Heart left ventricle (tissue), 16 donors: ENCODE measurements at regions not wholly inside any gene's neighbourhood (a gene's known extent, or its start where the extent isn't known, plus 50 kb on each side); places are given as distances from the start of the nearest gene placed in this dataset.

Experiments
- ATAC-seq, 4 donors: fragments of 200-7000 bp; cut with Tn5 transposase; one replicate each; pipeline ENCODE4 v1.9.1; 2020 to 2022; ENCODE audit warnings: moderate library complexity in 4 of 4, mild to moderate bottlenecking in 3 of 4, moderate number of reproducible peaks in 1 of 4
- DNase-seq, 5 donors: peaks; one replicate each; pipeline ENCODE4 v3.0.0-alpha.2; 2020
- H3K27ac ChIP-seq, 12 donors: fragments of 200-600 bp; sonication (generic) in 4 of 12; one replicate each; pipeline versions ENCODE4 v1.5.0 to v1.8.0; 2016 to 2022; ENCODE audit warnings: mild to moderate bottlenecking in 2 of 12
- H3K27me3 ChIP-seq, 9 donors: fragments of 200-600 bp; sonication (generic) in 2 of 9; one replicate each; pipeline versions ENCODE4 v1.5.1 to v1.8.0; 2016 to 2022; ENCODE audit warnings: mild to moderate bottlenecking in 3 of 9
- H3K36me3 ChIP-seq, 9 donors: fragments of 200-600 bp; sonication (generic) in 2 of 9; one replicate each; pipeline versions ENCODE4 v1.5.0 to v1.8.0; 2018 to 2022; ENCODE audit warnings: mild to moderate bottlenecking in 2 of 9
- H3K4me1 ChIP-seq, 12 donors: fragments of 200-600 bp; sonication (generic) in 4 of 12; one replicate each; pipeline versions ENCODE4 v1.5.0 to v1.8.0; 2016 to 2022; ENCODE audit warnings: mild to moderate bottlenecking in 3 of 12
- H3K4me3 ChIP-seq, 12 donors: fragments of 200-600 bp; sonication (generic) in 4 of 12; one replicate each; pipeline versions ENCODE4 v1.5.0 to v1.8.0; 2017 to 2022; ENCODE audit warnings: mild to moderate bottlenecking in 9 of 12, moderate library complexity in 4 of 12
- H3K9me3 ChIP-seq, 12 donors: fragments of 200-600 bp; sonication (generic) in 4 of 12; one replicate each; pipeline versions ENCODE4 v1.5.0 to v1.8.0; 2016 to 2022; ENCODE audit warnings: mild to moderate bottlenecking in 1 of 12
- POLR2A ChIP-seq, 2 donors: fragments of 450-650 bp; IDR thresholded peaks; one replicate each; pipeline ENCODE4 v1.6.1; 2017; ENCODE audit warnings: antibody characterized with exemption in 2 of 2, mild to moderate bottlenecking in 2 of 2, moderate library complexity in 2 of 2
- WGBS, 4 donors: extraction: QIAGEN DNeasy Blood & Tissue Kit in 2 of 4; methylation state at CpG; one replicate each; pipeline versions ENCODE4 v1.1.5 to v1.1.7; 2013 to 2018; 5-methylcytosine and 5-hydroxymethylcytosine counted together
- intact Hi-C, 10 donors: fragments of 100-400 bp; cut with DNase I; formaldehyde crosslinking; loops; one replicate each; pipeline versions ENCODE4 v1.11.1 to v1.14.2; 2022
- TF ChIP-seq, protein P1 (sequence below), 12 donors: fragments of 200-600 bp; sonication (generic) in 4 of 12; IDR thresholded peaks; one replicate each; pipeline versions ENCODE4 v1.5.0 to v1.8.0; 2018 to 2022; ENCODE audit warnings: antibody characterized with exemption in 12 of 12, mild to moderate bottlenecking in 5 of 12
- donor health status: ischemic (EF 13 %, LVEDD 7.1; RV severe dilation, severe dysfunction).
- donor health status: healthy with polysubstance abuse.
- donor health status: DM: no; HTN: yes; CAD: no.
- donor health status: DM: no; HTN: no; CAD: no.
- donor health status: ischemic (EF 25% LVEDD 6.9; RV normal size, moderate dysfunction).
- donor health status: ischemic (EF 25% LVEDD 5.7; RV mildly dilated, moderate dysfunction).
- donor health status: healthy.
- donor health status: DM: yes; HTN: yes; CAD: no.
- donor health status: ischemic (EF 35%, LVEDD 5.7; RV mildly dilated, moderate dysfunction).
- donor health status: nonischemic (EF 11% LVEDD 7.7; RV severe dilation, severe dysfunction).
- donor health status: DM: yes; HTN: yes; CAD: no.
- donor health status: PGD.
- donor health status: ischemic (EF 29% LVEDD 5.4; RV normal size, mild dysfunction).
- donor health status: nonischemic (EF 23%, LVEDD 6.1; RV moderate dilation, normal function).

- H3K9me3 ChIP-seq = no peaks in the 10 kb centered on the region
- intact Hi-C loops = no loop called here
- no peak for TF ChIP-seq POLR2A (IDR thresholded peaks at IDR 0.05)
- TF ChIP-seq, protein P1, sequence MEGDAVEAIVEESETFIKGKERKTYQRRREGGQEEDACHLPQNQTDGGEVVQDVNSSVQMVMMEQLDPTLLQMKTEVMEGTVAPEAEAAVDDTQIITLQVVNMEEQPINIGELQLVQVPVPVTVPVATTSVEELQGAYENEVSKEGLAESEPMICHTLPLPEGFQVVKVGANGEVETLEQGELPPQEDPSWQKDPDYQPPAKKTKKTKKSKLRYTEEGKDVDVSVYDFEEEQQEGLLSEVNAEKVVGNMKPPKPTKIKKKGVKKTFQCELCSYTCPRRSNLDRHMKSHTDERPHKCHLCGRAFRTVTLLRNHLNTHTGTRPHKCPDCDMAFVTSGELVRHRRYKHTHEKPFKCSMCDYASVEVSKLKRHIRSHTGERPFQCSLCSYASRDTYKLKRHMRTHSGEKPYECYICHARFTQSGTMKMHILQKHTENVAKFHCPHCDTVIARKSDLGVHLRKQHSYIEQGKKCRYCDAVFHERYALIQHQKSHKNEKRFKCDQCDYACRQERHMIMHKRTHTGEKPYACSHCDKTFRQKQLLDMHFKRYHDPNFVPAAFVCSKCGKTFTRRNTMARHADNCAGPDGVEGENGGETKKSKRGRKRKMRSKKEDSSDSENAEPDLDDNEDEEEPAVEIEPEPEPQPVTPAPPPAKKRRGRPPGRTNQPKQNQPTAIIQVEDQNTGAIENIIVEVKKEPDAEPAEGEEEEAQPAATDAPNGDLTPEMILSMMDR (IDR thresholded peaks at IDR 0.05) = no peak
- 47 to 59% (median 53%) methylated on average over 4 of the region's 4 CpGs for WGBS, 4 donors
- H3K36me3 ChIP-seq = no peaks in the 10 kb centered on the region
- ATAC-seq (no peak), DNase-seq (no peak)
- no peaks in the 10 kb centered on the region for H3K27me3 ChIP-seq
- peaks cover 0 to 14% (median 3%) of the 10 kb centered on the region in 12 donors for H3K4me1 ChIP-seq
- no peak overlapping the region for H3K27ac ChIP-seq
- no peak overlapping the region for H3K4me3 ChIP-seq
These were observed 72.4 kb upstream of the MEF2C start for GRCh38 chr5:88955403-88955802.

- DNase-seq (no peak), ATAC-seq (no peak)
- Histone ChIP-seq H3K36me3 (no peaks in the 10 kb centered on the region), H3K9me3 (no peaks in the 10 kb centered on the region), H3K27me3 (no peaks in the 10 kb centered on the region), H3K4me1 (peaks cover 0 to 14% (median 3%) of the 10 kb centered on the region in 12 donors), H3K4me3 (no peak overlapping the region), H3K27ac (no peak overlapping the region)
- intact Hi-C loops = no loop called here
- WGBS, 4 donors = 85 to 94% (median 89%) methylated on average over 3 of the region's 3 CpGs
- TF ChIP-seq, protein P1 (IDR thresholded peaks at IDR 0.05) = no peak
- no peak for TF ChIP-seq POLR2A (IDR thresholded peaks at IDR 0.05)
These were observed 71.5 kb upstream of the MEF2C start for GRCh38 chr5:88954511-88954910.

DNA sequence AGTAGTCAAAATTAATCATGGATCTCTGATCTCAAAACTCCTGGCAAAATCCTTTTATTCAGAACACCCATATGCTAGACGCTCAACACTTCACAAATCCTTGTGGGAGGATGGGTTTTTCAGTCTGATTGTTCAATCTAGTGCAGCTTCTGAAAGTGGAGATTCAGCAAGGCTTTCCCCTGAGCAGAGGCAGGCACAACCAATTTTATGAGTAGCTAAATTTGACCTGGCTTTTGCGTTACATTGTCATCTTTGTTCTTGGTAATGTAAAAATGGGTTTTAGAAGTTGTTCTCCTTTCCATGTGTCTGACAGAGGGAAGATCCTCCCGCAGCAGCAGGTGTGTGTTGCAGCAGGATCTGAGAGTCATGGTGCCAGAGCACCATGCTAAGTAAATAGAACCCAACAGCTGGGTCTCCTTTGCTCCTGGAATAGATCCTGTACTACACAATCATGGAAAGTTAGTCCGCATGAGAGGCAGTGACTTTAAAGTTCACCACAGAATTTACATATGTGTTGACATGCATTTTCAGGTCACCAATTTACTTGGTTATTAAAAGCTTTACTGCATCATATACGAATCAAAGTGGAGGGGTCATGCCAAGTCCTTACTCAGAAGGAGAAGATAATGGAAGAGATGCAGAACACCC, 70.1 kb upstream of the MEF2C start:
- no peaks in the 10 kb centered on the region for H3K36me3 ChIP-seq
- intact Hi-C loops = no loop called here
- WGBS, 4 donors = 95 to 96% (median 95%) methylated on average over 5 of the region's 5 CpGs
- H3K4me3 ChIP-seq = no peak overlapping the region
- no peak for TF ChIP-seq POLR2A (IDR thresholded peaks at IDR 0.05)
- TF ChIP-seq, protein P1 (IDR thresholded peaks at IDR 0.05) = no peak
- H3K9me3 ChIP-seq = no peaks in the 10 kb centered on the region
- ATAC-seq = no peak
- H3K27me3 ChIP-seq = no peaks in the 10 kb centered on the region
- DNase-seq = no peak
- H3K27ac ChIP-seq = no peak overlapping the region
- peaks cover 0 to 14% (median 3%) of the 10 kb centered on the region in 12 donors for H3K4me1 ChIP-seq

GRCh38 chr5:88952344-88952743, 69.4 kb upstream of the MEF2C start:
- 34 to 44% (median 37%) methylated on average over 2 of the region's 2 CpGs for WGBS, 4 donors
- Histone ChIP-seq H3K4me3 (no peak overlapping the region), H3K36me3 (no peaks in the 10 kb centered on the region), H3K27ac (no peak overlapping the region), H3K27me3 (no peaks in the 10 kb centered on the region), H3K9me3 (no peaks in the 10 kb centered on the region), H3K4me1 (peaks cover 0 to 14% (median 3%) of the 10 kb centered on the region in 12 donors)
- no peak for ATAC-seq
- no peak for TF ChIP-seq POLR2A (IDR thresholded peaks at IDR 0.05)
- TF ChIP-seq, protein P1 (IDR thresholded peaks at IDR 0.05) = no peak
- no peak for DNase-seq
- intact Hi-C loops = no loop called here
